Body of pancreas (tissue), 4 donors: ENCODE measurements at regions not wholly inside any gene's neighbourhood (a gene's known extent, or its start where the extent isn't known, plus 50 kb on each side); places are given as distances from the start of the nearest gene placed in this dataset.

ENCODE experiments used
- CTCF ChIP-seq, 7 experiments: fragments of 450-650 bp in 4 of 7; fragments of 200-600 bp in 3 of 7; sonication (generic) in 3 of 7; IDR thresholded peaks; one replicate each; pipeline ENCODE4 v1.5.1; 2016 to 2019; ENCODE audit warnings: antibody characterized with exemption in 7 of 7
- POLR2A ChIP-seq, 3 donors: fragments of 450-650 bp; IDR thresholded peaks; one replicate each; pipeline ENCODE4 v1.6.1; 2016; ENCODE audit warnings: antibody characterized with exemption in 3 of 3, mild to moderate bottlenecking in 2 of 3

GRCh38 chr2:195408811-195409210 lies 248.2 kb upstream of the SLC39A10 start:
- TF ChIP-seq CTCF (IDR thresholded peaks at IDR 0.05) (no peak), POLR2A (IDR thresholded peaks at IDR 0.05) (no peak)
